H1 (cell line): ENCODE measurements at regions not wholly inside any gene's neighbourhood (a gene's known extent, or its start where the extent isn't known, plus 50 kb on each side); places are given as distances from the start of the nearest gene placed in this dataset.

Source experiments
- CTCF ChIA-PET: fragments of 300-600 bp; sonication (Branson Sonifier 250); formaldehyde crosslinking; loops from one replicate; lab custom pipeline; 2021; ENCODE audit not compliant: partially characterized antibody; lab: Charles Lee
- POLR2A ChIA-PET: fragments of 300-600 bp; sonication (Branson Sonifier 250); formaldehyde crosslinking; loops from one replicate; lab custom pipeline; 2021; ENCODE audit warnings: inconsistent platforms; ENCODE audit not compliant: partially characterized antibody; lab: Charles Lee
- DNase-seq, 2 experiments: peaks; one replicate each; pipeline versions ENCODE4 v3.0.0 to v3.0.0-alpha.2; 2010 to 2022; ENCODE audit warnings: low spot score in 2 of 2, low read depth in 1 of 2, mixed read lengths in 1 of 2
- FAIRE-seq: peaks from 2 replicates; lab custom pipeline; 2011; peaks lifted over from hg19 to GRCh38; lab: Jason Lieb, UNC
- H2AFZ ChIP-seq: 2 replicates; pipeline ENCODE4 v1.8.1; 2012; ENCODE audit warnings: low read length, inconsistent platforms
- H2AK5ac ChIP-seq: 2 replicates; pipeline ENCODE4 v1.6.1; 2013; ENCODE audit warnings: low read depth, low read length
- H2BK120ac ChIP-seq: replicated peaks from 2 replicates; pipeline ENCODE3; 2013; ENCODE audit warnings: low read depth, low read length, inconsistent platforms
- H2BK12ac ChIP-seq: 2 replicates; pipeline ENCODE4 v1.6.1; 2013; ENCODE audit warnings: low read depth, low read length
- H2BK15ac ChIP-seq: 2 replicates; pipeline ENCODE4 v1.6.1; 2013; ENCODE audit warnings: low read length
- H2BK20ac ChIP-seq: 2 replicates; pipeline ENCODE4 v1.6.1; 2013; ENCODE audit warnings: low read length
- H2BK5ac ChIP-seq: 2 replicates; pipeline ENCODE4 v1.6.1; 2013; ENCODE audit warnings: low read depth, low read length
- H3K14ac ChIP-seq: 2 replicates; pipeline ENCODE4 v1.6.1; 2013; ENCODE audit warnings: inconsistent platforms; ENCODE audit not compliant: insufficient read length
- H3K18ac ChIP-seq: 2 replicates; pipeline ENCODE4 v1.6.1; 2013; ENCODE audit warnings: low read length; ENCODE audit errors: extremely low read depth
- H3K23ac ChIP-seq: 2 replicates; pipeline ENCODE4 v1.6.1; 2013; ENCODE audit warnings: inconsistent platforms; ENCODE audit not compliant: insufficient read length
- H3K23me2 ChIP-seq: 2 replicates; pipeline ENCODE4 v1.6.1; 2013; ENCODE audit warnings: low read depth, low read length
- H3K27ac ChIP-seq: 2 replicates; pipeline ENCODE4 v1.6.1; 2011; ENCODE audit warnings: low read depth, low read length, inconsistent platforms
- H3K27me3 ChIP-seq, 4 experiments: replicated peaks in 1 of 4; 1 replicate in 1 of 4; 2 replicates in 3 of 4; pipeline versions ENCODE4 v1.6.1 to v1.8.1; 2011 to 2013; ENCODE audit warnings: low read length in 3 of 4, mild to moderate bottlenecking in 3 of 4, inconsistent platforms in 2 of 4, mixed read lengths in 2 of 4, moderate library complexity in 1 of 4; ENCODE audit not compliant: control insufficient read depth in 3 of 4, insufficient read depth in 3 of 4; ENCODE audit errors: extremely low read depth in 1 of 4
- H3K36me3 ChIP-seq, 4 experiments: 2 replicates each; pipeline versions ENCODE4 v1.6.1 to v1.8.1; 2011 to 2013; ENCODE audit warnings: mild to moderate bottlenecking in 4 of 4, low read length in 3 of 4, moderate library complexity in 2 of 4, control low read depth in 1 of 4, inconsistent platforms in 1 of 4; ENCODE audit not compliant: insufficient read depth in 4 of 4, control insufficient read depth in 2 of 4
- H3K4ac ChIP-seq: replicated peaks from 2 replicates; pipeline ENCODE3; 2013; ENCODE audit warnings: low read length, low read depth, mixed read lengths, inconsistent platforms; ENCODE audit not compliant: insufficient read length
- H3K4me1 ChIP-seq, 4 experiments: replicated peaks in 1 of 4; 1 replicate in 1 of 4; 2 replicates in 3 of 4; pipeline versions ENCODE4 v1.6.1 to v1.8.1; 2011 to 2013; ENCODE audit warnings: low read length in 3 of 4, inconsistent platforms in 2 of 4, mixed read lengths in 1 of 4; ENCODE audit not compliant: insufficient read depth in 4 of 4, control insufficient read depth in 3 of 4
- H3K4me2 ChIP-seq, 2 experiments: 2 replicates each; pipeline versions ENCODE4 v1.6.1 to v1.8.1; 2011 to 2013; ENCODE audit warnings: low read depth in 2 of 2, low read length in 2 of 2, control low read depth in 1 of 2, inconsistent platforms in 1 of 2, mild to moderate bottlenecking in 1 of 2; ENCODE audit not compliant: insufficient read depth in 1 of 2
- H3K4me3 ChIP-seq, 4 experiments: fragments of 200-600, 300-600 bp in 1 of 4; sonication (generic), shearing (Covaris generic), sonication (Bioruptor Twin) in 1 of 4; 2 replicates each; pipeline versions ENCODE4 v1.5.1 to v1.8.1; 2011 to 2016; ENCODE audit warnings: low read length in 4 of 4, low read depth in 3 of 4, control low read depth in 2 of 4, inconsistent platforms in 2 of 4, mild to moderate bottlenecking in 2 of 4, mixed read lengths in 1 of 4, moderate library complexity in 1 of 4; ENCODE audit not compliant: insufficient read depth in 2 of 4; ENCODE audit errors: extremely low read depth in 1 of 4
- H3K56ac ChIP-seq: replicated peaks from 2 replicates; pipeline ENCODE3; 2013; ENCODE audit warnings: low read depth, mild to moderate bottlenecking, mixed read lengths, low read length, inconsistent platforms; ENCODE audit not compliant: insufficient read length
- H3K79me1 ChIP-seq: 2 replicates; pipeline ENCODE4 v1.6.1; 2013; ENCODE audit warnings: low read depth, low read length, control low read depth
- H3K79me2 ChIP-seq, 2 experiments: 2 replicates each; pipeline versions ENCODE4 v1.6.1 to v1.8.1; 2012 to 2013; ENCODE audit warnings: low read length in 2 of 2, mild to moderate bottlenecking in 2 of 2, inconsistent platforms in 1 of 2; ENCODE audit not compliant: insufficient read depth in 2 of 2, control insufficient read depth in 1 of 2
- H3K9ac ChIP-seq, 4 experiments: replicated peaks in 1 of 4; 1 replicate in 1 of 4; 2 replicates in 3 of 4; pipeline versions ENCODE4 v1.6.1 to v1.8.1; 2011 to 2013; ENCODE audit warnings: low read depth in 3 of 4, low read length in 3 of 4, control low read depth in 2 of 4, mild to moderate bottlenecking in 2 of 4, moderate library complexity in 2 of 4, inconsistent platforms in 1 of 4; ENCODE audit errors: extremely low read depth in 1 of 4
- H3K9me3 ChIP-seq, 2 experiments: 2 replicates each; pipeline versions ENCODE4 v1.6.1 to v1.8.1; 2012 to 2013; ENCODE audit warnings: mild to moderate bottlenecking in 2 of 2, moderate library complexity in 2 of 2, control low read depth in 1 of 2, inconsistent platforms in 1 of 2, low read depth in 1 of 2, low read length in 1 of 2, mixed read lengths in 1 of 2; ENCODE audit not compliant: insufficient read depth in 2 of 2
- H4K20me1 ChIP-seq, 2 experiments: replicated peaks in 1 of 2; 2 replicates each; pipeline versions ENCODE3 to v1.8.1; 2011 to 2013; ENCODE audit warnings: inconsistent platforms in 2 of 2, low read length in 2 of 2, mild to moderate bottlenecking in 1 of 2; ENCODE audit not compliant: insufficient read depth in 2 of 2, control insufficient read depth in 1 of 2
- H4K5ac ChIP-seq: 2 replicates; pipeline ENCODE4 v1.6.1; 2013; ENCODE audit warnings: low read length, low read depth, mixed read lengths, inconsistent platforms; ENCODE audit not compliant: insufficient read length
- H4K8ac ChIP-seq: 2 replicates; pipeline ENCODE4 v1.8.0; 2013; ENCODE audit warnings: mild to moderate bottlenecking, moderate library complexity, low read length, inconsistent platforms; ENCODE audit not compliant: insufficient read depth; ENCODE audit errors: extremely low read depth
- H4K91ac ChIP-seq: replicated peaks from 2 replicates; pipeline ENCODE3; 2013; ENCODE audit warnings: low read length, mixed read lengths, inconsistent platforms; ENCODE audit not compliant: insufficient read length
- BCL11A ChIP-seq, 2 experiments: IDR thresholded peaks; one replicate each; pipeline ENCODE4 v1.6.1; 2011; ENCODE audit warnings: low read depth in 2 of 2, low read length in 2 of 2, mild to moderate bottlenecking in 2 of 2
- EGR1 ChIP-seq: IDR thresholded peaks from 2 replicates; pipeline ENCODE4 v1.6.1; 2011; ENCODE audit warnings: low read depth, low read length, borderline replicate concordance
- GTF2F1 ChIP-seq: IDR thresholded peaks from 2 replicates; pipeline ENCODE4 v1.6.1; 2012; ENCODE audit warnings: low read depth, low read length, improper control_type of control experiment, borderline replicate concordance
- MAFK ChIP-seq: IDR thresholded peaks from 2 replicates; pipeline ENCODE4 v1.6.1; 2012; ENCODE audit warnings: low read depth, mild to moderate bottlenecking, improper control_type of control experiment, low read length
- SIRT6 ChIP-seq: IDR thresholded peaks from one replicate; pipeline ENCODE4 v1.7.1; 2012; ENCODE audit warnings: low read length, inconsistent platforms
- YY1 ChIP-seq: IDR thresholded peaks from 2 replicates; pipeline ENCODE4 v1.6.1; 2011; ENCODE audit warnings: low read depth, mild to moderate bottlenecking, low read length
- WGBS, 2 experiments: shearing (Covaris generic) in 1 of 2; methylation state at CpG; one replicate each; pipeline versions ENCODE4 v1.1.6 to v1.1.7; 2013 to 2015; ENCODE audit warnings: low lambda C conversion rate in 2 of 2, mixed read lengths in 2 of 2, inconsistent platforms in 1 of 2, low coverage in 1 of 2, missing lambda C conversion rate in 1 of 2; ENCODE audit not compliant: insufficient replicate concordance in 2 of 2, insufficient coverage in 1 of 2, insufficient read length in 1 of 2; ENCODE audit errors: extremely low coverage in 1 of 2, missing lambda C conversion rate in 1 of 2; 5-methylcytosine and 5-hydroxymethylcytosine counted together

GRCh38 chr5:164115420-164115819, 610.0 kb downstream of the MAT2B start:
- Histone ChIP-seq H3K9ac (no peak overlapping the region), H2BK120ac (no peak overlapping the region), H3K4me3 (no peak overlapping the region), H3K23me2 (no peaks in the 10 kb centered on the region), H3K4me2 (no peak overlapping the region), H2BK15ac (no peak overlapping the region), H2BK12ac (no peak overlapping the region), H2AFZ (no peak overlapping the region), H2BK5ac (no peak overlapping the region), H3K27ac (no peak overlapping the region), H2AK5ac (no peak overlapping the region), H2BK20ac (no peak overlapping the region), H3K18ac (no peak overlapping the region), H3K14ac (no peak overlapping the region), H3K4me1 (no peaks in the 10 kb centered on the region), H3K4ac (no peak overlapping the region), H4K8ac (no peak overlapping the region), H4K91ac (no peak overlapping the region), H3K27me3 (no peaks in the 10 kb centered on the region), H3K79me2 (no peaks in the 10 kb centered on the region), H3K36me3 (no peaks in the 10 kb centered on the region), H3K9me3 (no peaks in the 10 kb centered on the region; a peak in 1 of 4 replicates), H4K5ac (no peak overlapping the region), H3K56ac (no peak overlapping the region), H3K79me1 (no peaks in the 10 kb centered on the region), H4K20me1 (no peaks in the 10 kb centered on the region), H3K23ac (no peak overlapping the region)
- WGBS, 2 experiments, result 92% methylated on average over 2 of the region's 2 CpGs; no CpG with 5 or more reads in 1 of the 2 experiments
- FAIRE-seq (no peak), DNase-seq (no peak)
- POLR2A ChIA-PET, result no interaction called here
- CTCF ChIA-PET, result no interaction called here
- TF ChIP-seq GTF2F1, result no peak
- TF ChIP-seq BCL11A (IDR thresholded peaks at IDR 0.05; ENCODE audit: low read depth in 2 of 2, low read length in 2 of 2), result no peak
- no peak for TF ChIP-seq YY1
- TF ChIP-seq MAFK, result no peak
- no peak for TF ChIP-seq SIRT6
- TF ChIP-seq EGR1, result no peak
